GM12865 (cell line): ENCODE measurements at regions not wholly inside any gene's neighbourhood (a gene's known extent, or its start where the extent isn't known, plus 50 kb on each side); places are given as distances from the start of the nearest gene placed in this dataset.

Experiments used
- DNase-seq: peaks from one replicate; pipeline ENCODE4 v3.0.0; 2010; ENCODE audit warnings: low read depth
- H3K4me3 ChIP-seq: 2 replicates; pipeline ENCODE4 v1.5.1; 2011; ENCODE audit warnings: mild to moderate bottlenecking, low read depth, low read length, control low read depth
- CTCF ChIP-seq: IDR thresholded peaks from 2 replicates; pipeline ENCODE4 v1.5.1; 2011; ENCODE audit warnings: low read length, control low read depth, low read depth, inconsistent platforms; ENCODE audit not compliant: insufficient read depth; ENCODE audit errors: missing control alignments

DNA sequence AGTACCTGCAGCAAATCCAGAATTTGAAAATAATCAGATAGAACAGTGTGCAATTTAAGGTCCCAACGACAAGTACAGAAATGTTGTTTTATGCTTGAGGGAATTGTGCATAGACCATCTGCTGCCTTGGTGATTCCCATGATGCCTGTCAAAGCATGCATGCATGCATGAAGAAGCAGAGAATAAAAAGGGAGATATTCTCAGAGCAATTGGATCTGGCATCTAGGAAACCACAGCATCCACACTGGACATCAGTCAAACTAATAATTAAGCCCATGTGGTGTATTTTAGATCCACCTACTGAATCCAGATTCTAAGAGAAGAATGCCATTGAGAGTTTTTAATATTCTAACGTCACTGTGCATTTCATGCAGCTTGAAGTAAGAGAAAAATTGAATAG is 361.2 kb downstream of the FSIP2 start:
- no peak for DNase-seq
- no peak for TF ChIP-seq CTCF

GRCh38 chr2:186100636-186101035 is 362.0 kb downstream of the FSIP2 start:
- no peak for TF ChIP-seq CTCF
- no peak for DNase-seq
- H3K4me3 ChIP-seq, result no peak overlapping the region

More for the DNA sequence above, 361.2 kb downstream of the FSIP2 start:
- no peak overlapping the region for H3K4me3 ChIP-seq

DNA sequence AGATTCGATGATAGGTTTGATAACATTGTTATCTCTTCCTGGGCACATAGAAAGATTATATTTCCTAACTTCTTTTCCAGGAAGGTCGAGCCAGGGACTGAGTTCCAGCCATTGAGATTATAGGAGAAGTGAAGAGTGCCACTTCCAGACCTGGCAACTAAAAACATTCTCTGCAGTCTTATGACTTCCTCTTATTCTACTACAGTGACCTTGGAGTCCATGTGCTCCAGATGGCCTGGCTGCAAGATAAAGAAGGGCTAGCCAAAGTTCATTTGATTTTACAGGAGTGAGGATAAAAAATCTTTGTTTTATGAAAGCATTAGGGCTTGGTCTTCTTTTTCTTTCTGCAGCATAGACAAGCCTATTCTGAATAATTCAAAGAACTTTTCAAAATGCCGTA is 363.0 kb downstream of the FSIP2 start:
- TF ChIP-seq CTCF, result no peak
- no peak for DNase-seq
- H3K4me3 ChIP-seq, result no peak overlapping the region

GRCh38 chr2:186103276-186103675 is 364.7 kb downstream of the FSIP2 start:
- H3K4me3 ChIP-seq, result no peak overlapping the region
- no peak for TF ChIP-seq CTCF
- no peak for DNase-seq

GRCh38 chr2:186105016-186105724 is 366.6 kb downstream of the FSIP2 start:
- no peak for TF ChIP-seq CTCF
- no peak overlapping the region for H3K4me3 ChIP-seq
- no peak for DNase-seq

GRCh38 chr2:186108470-186108869 is 369.9 kb downstream of the FSIP2 start:
- no peak for TF ChIP-seq CTCF
- H3K4me3 ChIP-seq, result no peak overlapping the region
- no peak for DNase-seq

DNA sequence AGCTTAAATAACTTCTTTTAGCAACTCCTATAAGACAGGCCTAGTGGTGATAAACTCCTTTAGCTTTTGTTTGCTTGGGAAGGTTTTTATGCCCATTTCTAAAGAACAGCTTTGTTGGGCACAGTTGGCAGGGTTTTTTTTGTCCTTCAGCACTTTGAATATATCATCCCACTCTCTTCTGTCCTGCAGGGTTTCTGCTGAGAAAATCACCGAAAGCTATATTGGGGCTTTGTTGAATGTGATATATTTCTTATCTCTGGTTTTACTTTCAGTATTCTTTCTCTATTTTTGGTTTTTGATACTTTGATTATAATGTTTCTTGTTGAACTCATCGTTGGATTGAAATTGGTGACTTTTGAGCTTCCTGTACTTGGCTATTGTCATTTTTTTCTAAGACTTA is 372.8 kb upstream of the ZC3H15 start:
- no peak for DNase-seq
- no peak for TF ChIP-seq CTCF

More for the DNA sequence above, 372.8 kb upstream of the ZC3H15 start:
- H3K4me3 ChIP-seq, result no peak overlapping the region
